ENCODE measurements at regions not wholly inside any gene's neighbourhood (a gene's known extent, or its start where the extent isn't known, plus 50 kb on each side); places are given as distances from the start of the nearest gene placed in this dataset.
"Not testable (repeated sequence)": the region's sequence is repeated elsewhere in the genome, so short reads cannot be mapped to it uniquely, and the experiment has no call there.

DNA sequence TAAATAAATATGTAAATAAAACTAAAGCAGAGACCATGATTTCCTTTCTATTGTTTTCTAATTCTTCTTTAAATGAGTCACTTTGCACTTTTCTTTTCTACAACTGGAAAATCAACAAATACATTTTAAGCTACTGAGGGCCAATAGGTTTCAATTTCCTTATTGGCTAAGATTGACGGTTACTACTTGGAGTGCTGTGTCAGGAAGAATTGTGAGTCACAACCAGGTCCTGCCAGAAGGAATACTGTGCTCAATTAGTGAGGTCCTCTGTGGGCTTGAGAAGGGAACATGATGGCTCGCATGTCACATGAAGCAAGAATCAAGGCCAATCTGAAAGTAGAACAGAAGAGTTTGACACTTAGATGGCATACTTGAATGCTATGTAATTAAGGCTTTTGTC lies 110.8 kb downstream of the HMHB1 start:
- Histone ChIP-seq H3K4me1 (no peaks in the 10 kb centered on the region), H3K4me3 (ENCODE audit: low read depth, low read length) (no peak overlapping the region), H3K9me3 (no peaks in the 10 kb centered on the region), H3K36me3 (no peaks in the 10 kb centered on the region), H3K27me3 (no peaks in the 10 kb centered on the region)
- TF ChIP-seq CTCF (IDR thresholded peaks at IDR 0.05; ENCODE audit: low read depth, low read length), result no peak
- DNase-seq, result no peak

GRCh38 chr5:143923634-143924266 lies 111.8 kb downstream of the HMHB1 start:
- no peaks in the 10 kb centered on the region for H3K36me3 ChIP-seq
- DNase-seq, result no peak
- H3K4me1 ChIP-seq, result no peaks in the 10 kb centered on the region
- TF ChIP-seq CTCF (IDR thresholded peaks at IDR 0.05; ENCODE audit: low read depth, low read length), result no peak
- no peaks in the 10 kb centered on the region for H3K9me3 ChIP-seq
- H3K27me3 ChIP-seq, result no peaks in the 10 kb centered on the region
- H3K4me3 ChIP-seq (ENCODE audit: low read depth, low read length), result no peak overlapping the region

GRCh38 chr5:143924311-143924978 lies 112.5 kb downstream of the HMHB1 start:
- TF ChIP-seq CTCF (IDR thresholded peaks at IDR 0.05; ENCODE audit: low read depth, low read length), result no peak
- no peaks in the 10 kb centered on the region for H3K9me3 ChIP-seq
- no peak for DNase-seq

DNA sequence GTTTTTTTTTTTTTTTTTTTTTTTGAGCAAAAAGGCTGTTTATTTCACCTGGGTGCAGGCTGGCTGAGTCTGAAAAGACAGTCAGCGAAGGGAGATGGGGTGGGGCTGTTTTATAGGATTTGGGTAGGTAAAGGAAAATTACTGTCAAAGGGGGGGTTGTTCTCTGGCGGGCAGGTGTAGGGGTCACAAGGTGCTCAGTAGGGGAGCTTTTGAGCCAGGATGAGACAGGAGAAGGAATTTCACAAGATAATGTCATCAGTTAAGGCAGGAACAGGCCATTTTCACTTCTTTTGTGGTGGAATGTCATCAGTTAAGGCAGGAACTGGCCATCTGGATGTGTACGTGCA lies 113.0 kb downstream of the HMHB1 start:
- H3K4me3 ChIP-seq (ENCODE audit: low read depth, low read length); H3K27me3 ChIP-seq; H3K36me3 ChIP-seq; H3K9me3 ChIP-seq; DNase-seq; H3K4me1 ChIP-seq: not testable (repeated sequence)

More at GRCh38 chr5:143924311-143924978, 112.5 kb downstream of the HMHB1 start:
- Histone ChIP-seq H3K4me1 (no peaks in the 10 kb centered on the region), H3K36me3 (no peaks in the 10 kb centered on the region), H3K4me3 (ENCODE audit: low read depth, low read length) (no peak overlapping the region), H3K27me3 (no peaks in the 10 kb centered on the region)

DNA sequence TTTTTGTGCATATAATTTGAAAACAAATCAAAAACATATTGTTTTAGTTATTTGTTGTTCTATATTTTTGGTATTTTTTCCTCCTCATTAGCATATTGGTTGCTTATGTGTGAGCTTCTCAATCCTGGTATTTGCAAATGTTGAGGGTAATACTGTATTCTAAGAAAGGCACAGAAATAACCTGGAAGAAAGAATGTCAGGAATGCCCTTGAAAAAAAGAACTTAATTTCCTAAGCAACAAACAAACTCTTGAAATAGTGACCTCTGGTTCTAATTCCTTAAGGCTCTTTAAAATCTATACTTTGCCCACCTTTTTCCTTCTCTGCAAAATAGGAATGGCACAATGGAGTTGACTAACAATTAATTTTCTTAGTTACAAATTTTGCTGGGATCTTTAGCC lies 117.5 kb downstream of the HMHB1 start:
- no peaks in the 10 kb centered on the region for H3K27me3 ChIP-seq
- no peaks in the 10 kb centered on the region for H3K4me1 ChIP-seq
- H3K9me3 ChIP-seq, result no peaks in the 10 kb centered on the region
- no peaks in the 10 kb centered on the region for H3K36me3 ChIP-seq
- no peak for TF ChIP-seq CTCF (IDR thresholded peaks at IDR 0.05; ENCODE audit: low read depth, low read length)
- no peak for DNase-seq
- no peak overlapping the region for H3K4me3 ChIP-seq (ENCODE audit: low read depth, low read length)

DNA sequence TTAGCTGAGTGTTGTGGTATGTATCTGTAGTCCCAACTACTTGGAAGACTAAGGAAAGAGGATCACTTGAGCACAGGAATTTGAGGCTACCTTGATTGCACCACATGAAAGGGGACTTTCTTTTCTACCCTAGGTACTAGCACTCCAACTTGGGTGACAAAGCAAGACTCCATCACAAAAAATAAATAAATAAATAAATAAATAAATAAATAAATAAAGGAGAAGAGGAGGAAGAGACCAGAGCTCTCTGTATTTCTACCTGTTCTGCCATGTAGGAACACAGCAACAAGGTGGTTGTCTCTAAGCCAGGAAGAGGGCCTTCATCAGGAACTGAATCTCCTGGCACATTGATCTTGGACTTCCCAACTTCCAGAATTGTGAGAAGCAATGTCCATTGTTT lies 118.6 kb downstream of the HMHB1 start:
- DNase-seq, result no peak
- no peaks in the 10 kb centered on the region for H3K27me3 ChIP-seq
- no peak for TF ChIP-seq CTCF (IDR thresholded peaks at IDR 0.05; ENCODE audit: low read depth, low read length)
- H3K4me1 ChIP-seq, result no peaks in the 10 kb centered on the region
- H3K4me3 ChIP-seq (ENCODE audit: low read depth, low read length), result no peak overlapping the region
- H3K9me3 ChIP-seq, result no peaks in the 10 kb centered on the region
- no peaks in the 10 kb centered on the region for H3K36me3 ChIP-seq

Measured in BE2C (cell line).